B cell (primary cell): ENCODE measurements at regions not wholly inside any gene's neighbourhood (a gene's known extent, or its start where the extent isn't known, plus 50 kb on each side); places are given as distances from the start of the nearest gene placed in this dataset.

Experiments used
- ATAC-seq: fragments of 200-7000 bp; cut with Tn5 transposase; one replicate; pipeline ENCODE4 v1.10.0; 2021; ENCODE audit warnings: low read depth, mild to moderate bottlenecking, moderate number of reproducible peaks, moderate library complexity
- CTCF ChIA-PET: fragments of 350-600 bp; sonication (Branson Sonifier 250); formaldehyde crosslinking; loops from one replicate; lab custom pipeline; 2021; ENCODE audit warnings: antibody characterized with exemption, inconsistent platforms; lab: Charles Lee
- POLR2A ChIA-PET: fragments of 350-600 bp; sonication (Branson Sonifier 250); formaldehyde crosslinking; loops from one replicate; lab custom pipeline; 2021; ENCODE audit warnings: antibody characterized with exemption; lab: Charles Lee
- DNase-seq: peaks from one replicate; pipeline ENCODE4 v3.0.0; 2013
- H2AFZ ChIP-seq: 2 replicates; pipeline ENCODE4 v1.6.1; 2012; ENCODE audit warnings: mild to moderate bottlenecking, low read depth, low read length; ENCODE audit not compliant: insufficient read depth, poor library complexity, severe bottlenecking
- H3K27ac ChIP-seq, 2 donors: 1 replicate in 1 of 2; 2 replicates in 1 of 2; pipeline ENCODE4 v1.5.1; 2012 to 2013; ENCODE audit warnings: low read length in 2 of 2, mild to moderate bottlenecking in 2 of 2, moderate library complexity in 1 of 2
- H3K27me3 ChIP-seq, 4 experiments: fragments of 200-600 bp in 1 of 4; sonication (generic) in 1 of 4; replicated peaks in 1 of 4; 1 replicate in 2 of 4; 2 replicates in 2 of 4; pipeline versions ENCODE4 v1.6.1 to v1.7.0; 2013 to 2016; ENCODE audit warnings: low read length in 3 of 4, mild to moderate bottlenecking in 2 of 4, mixed read lengths in 1 of 4, moderate library complexity in 1 of 4; ENCODE audit not compliant: insufficient read depth in 4 of 4, control insufficient read depth in 3 of 4; ENCODE audit errors: control extremely low read depth in 1 of 4
- H3K36me3 ChIP-seq, 2 experiments: replicated peaks in 1 of 2; 1 replicate in 1 of 2; 2 replicates in 1 of 2; pipeline versions ENCODE4 v1.6.1 to v1.7.1; 2013; ENCODE audit warnings: low read length in 1 of 2; ENCODE audit not compliant: insufficient read depth in 2 of 2, control insufficient read depth in 1 of 2; ENCODE audit errors: control extremely low read depth in 1 of 2, extremely low read depth in 1 of 2
- H3K4me1 ChIP-seq, 2 donors: fragments of 200-600 bp in 1 of 2; sonication (generic) in 1 of 2; 1 replicate in 1 of 2; 2 replicates in 1 of 2; pipeline versions ENCODE4 v1.5.1 to v1.6.1; 2013 to 2017; ENCODE audit warnings: low read length in 2 of 2; ENCODE audit not compliant: control insufficient read depth in 2 of 2, insufficient read depth in 2 of 2
- H3K4me2 ChIP-seq: replicated peaks from 2 replicates; pipeline ENCODE3; 2012; ENCODE audit warnings: mild to moderate bottlenecking, low read depth, low read length; ENCODE audit not compliant: poor library complexity, severe bottlenecking
- H3K4me3 ChIP-seq, 5 experiments: fragments of 200-600 bp in 1 of 5; sonication (generic) in 1 of 5; 1 replicate in 3 of 5; 2 replicates in 2 of 5; pipeline versions ENCODE4 v1.5.1 to v1.7.0; 2011 to 2016; ENCODE audit warnings: low read length in 4 of 5, mild to moderate bottlenecking in 4 of 5, low read depth in 2 of 5, control low read depth in 1 of 5, moderate library complexity in 1 of 5; ENCODE audit not compliant: insufficient read depth in 1 of 5; ENCODE audit errors: control extremely low read depth in 1 of 5, extremely low read depth in 1 of 5
- H3K79me2 ChIP-seq: fragments of 200-600 bp; sonication (generic); one replicate; pipeline ENCODE4 v1.6.0; 2016; ENCODE audit warnings: low read length; ENCODE audit not compliant: control insufficient read depth, insufficient read depth
- H3K9ac ChIP-seq: fragments of 200-600 bp; sonication (generic); 2 replicates; pipeline ENCODE4 v1.6.1; 2017; ENCODE audit warnings: mild to moderate bottlenecking, low read length, moderate library complexity
- H3K9me3 ChIP-seq, 3 donors: one replicate each; pipeline versions ENCODE4 v1.6.1 to v1.7.1; 2013; ENCODE audit warnings: low read length in 2 of 3; ENCODE audit not compliant: control insufficient read depth in 2 of 3, insufficient read depth in 1 of 3; ENCODE audit errors: control extremely low read depth in 1 of 3
- H4K20me1 ChIP-seq: 2 replicates; pipeline ENCODE4 v1.6.0; 2012; ENCODE audit warnings: mild to moderate bottlenecking, low read length; ENCODE audit not compliant: insufficient read depth, control insufficient read depth, poor library complexity, severe bottlenecking
- H3K27ac Mint-ChIP-seq: one replicate; pipeline ENCODE4 v1.8.0; 2021; ENCODE audit warnings: mixed read lengths
- H3K27me3 Mint-ChIP-seq: one replicate; pipeline ENCODE4 v1.8.0; 2021; ENCODE audit warnings: mixed read lengths
- H3K4me1 Mint-ChIP-seq: one replicate; pipeline ENCODE4 v1.8.0; 2021; ENCODE audit warnings: mixed read lengths
- H3K4me3 Mint-ChIP-seq: one replicate; pipeline ENCODE4 v1.8.0; 2021; ENCODE audit warnings: mixed read lengths
- H3K9me3 Mint-ChIP-seq: one replicate; pipeline ENCODE4 v1.8.0; 2022; ENCODE audit warnings: mixed read lengths; ENCODE audit not compliant: insufficient read depth
- EZH2 ChIP-seq: IDR thresholded peaks from 2 replicates; pipeline ENCODE4 v1.6.1; 2012; ENCODE audit warnings: borderline replicate concordance, low read depth, mild to moderate bottlenecking, moderate library complexity, low read length; ENCODE audit not compliant: insufficient read depth, poor library complexity, severe bottlenecking
- WGBS: methylation state at CpG from one replicate; pipeline ENCODE4 v1.1.5; 2013; ENCODE audit warnings: missing lambda C conversion rate; ENCODE audit not compliant: insufficient coverage; 5-methylcytosine and 5-hydroxymethylcytosine counted together
- intact Hi-C: fragments of 100-400 bp; cut with micrococcal nuclease; formaldehyde crosslinking; loops from one replicate; pipeline ENCODE4 v1.10.0; 2022
- TF ChIP-seq, protein P1 (sequence below): fragments of 200-600 bp; IDR thresholded peaks from one replicate; pipeline ENCODE4 v1.8.0; 2022; ENCODE audit warnings: antibody characterized with exemption, mild to moderate bottlenecking

DNA sequence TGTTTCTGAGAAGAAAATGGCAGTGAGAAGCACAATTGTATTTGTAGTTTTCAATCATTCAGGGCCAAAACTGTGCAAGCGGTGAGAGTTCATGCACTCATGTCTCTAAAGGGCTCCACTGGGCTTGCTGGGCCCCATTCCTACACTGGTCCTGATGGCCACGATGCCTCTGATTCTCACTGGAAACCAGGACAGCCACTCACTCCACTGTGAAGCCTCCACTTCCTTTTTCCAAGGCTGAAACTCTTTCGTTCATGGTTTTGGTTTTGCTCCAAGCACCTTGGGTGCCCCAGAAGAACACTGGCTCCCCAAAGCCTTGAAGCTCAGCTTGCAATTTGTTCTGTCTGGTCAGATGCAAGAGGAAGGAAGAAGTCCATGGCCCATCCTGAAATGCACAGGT is 390.0 kb upstream of the MKI67 start:
- Histone ChIP-seq H3K27me3 (no peaks in the 10 kb centered on the region), H3K9me3 (peaks cover 0 to 12% (median 0%) of the 10 kb centered on the region in 3 donors), H3K9ac (no peak overlapping the region), H4K20me1 (no peaks in the 10 kb centered on the region), H3K4me2 (no peak overlapping the region), H3K4me3 (no peak overlapping the region), H2AFZ (no peak overlapping the region), H3K79me2 (no peaks in the 10 kb centered on the region), H3K36me3 (no peaks in the 10 kb centered on the region), H3K27ac (no peak overlapping the region), H3K4me1 (no peaks in the 10 kb centered on the region)
- ChIA-PET CTCF (no interaction called here), POLR2A (no interaction called here)
- H3K4me3 Mint-ChIP-seq = no peak overlapping the region
- DNase-seq (no peak), ATAC-seq (no peak)
- no peaks in the 10 kb centered on the region for H3K27me3 Mint-ChIP-seq
- 95% methylated on average over 2 of the region's 3 CpGs for WGBS
- H3K9me3 Mint-ChIP-seq = no peaks in the 10 kb centered on the region
- no peaks in the 10 kb centered on the region for H3K4me1 Mint-ChIP-seq
- no peak overlapping the region for H3K27ac Mint-ChIP-seq
- TF ChIP-seq, protein P1, sequence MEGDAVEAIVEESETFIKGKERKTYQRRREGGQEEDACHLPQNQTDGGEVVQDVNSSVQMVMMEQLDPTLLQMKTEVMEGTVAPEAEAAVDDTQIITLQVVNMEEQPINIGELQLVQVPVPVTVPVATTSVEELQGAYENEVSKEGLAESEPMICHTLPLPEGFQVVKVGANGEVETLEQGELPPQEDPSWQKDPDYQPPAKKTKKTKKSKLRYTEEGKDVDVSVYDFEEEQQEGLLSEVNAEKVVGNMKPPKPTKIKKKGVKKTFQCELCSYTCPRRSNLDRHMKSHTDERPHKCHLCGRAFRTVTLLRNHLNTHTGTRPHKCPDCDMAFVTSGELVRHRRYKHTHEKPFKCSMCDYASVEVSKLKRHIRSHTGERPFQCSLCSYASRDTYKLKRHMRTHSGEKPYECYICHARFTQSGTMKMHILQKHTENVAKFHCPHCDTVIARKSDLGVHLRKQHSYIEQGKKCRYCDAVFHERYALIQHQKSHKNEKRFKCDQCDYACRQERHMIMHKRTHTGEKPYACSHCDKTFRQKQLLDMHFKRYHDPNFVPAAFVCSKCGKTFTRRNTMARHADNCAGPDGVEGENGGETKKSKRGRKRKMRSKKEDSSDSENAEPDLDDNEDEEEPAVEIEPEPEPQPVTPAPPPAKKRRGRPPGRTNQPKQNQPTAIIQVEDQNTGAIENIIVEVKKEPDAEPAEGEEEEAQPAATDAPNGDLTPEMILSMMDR = no peak
- TF ChIP-seq EZH2 = no peak
- intact Hi-C loops = no loop called here

DNA sequence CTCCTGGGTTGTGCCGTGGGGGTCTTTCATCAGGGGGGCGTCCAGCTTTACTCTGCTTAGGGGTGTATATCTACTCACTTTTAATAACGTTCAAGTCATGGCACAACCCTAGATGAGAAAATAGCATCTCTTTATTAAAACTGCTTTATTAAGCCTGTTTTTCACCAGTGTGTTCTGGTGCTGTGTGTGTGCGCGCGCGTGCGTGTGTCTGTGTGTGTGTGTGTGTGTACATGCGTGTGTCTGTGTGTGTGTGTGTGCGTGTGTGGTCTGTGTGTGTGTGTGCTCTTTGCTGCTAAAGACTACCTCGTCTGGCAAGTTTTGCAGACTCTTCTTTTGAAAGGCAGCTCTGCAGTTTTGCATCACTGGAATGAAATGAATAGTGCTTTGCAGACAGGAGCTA is 390.9 kb upstream of the MKI67 start:
- no peaks in the 10 kb centered on the region for H3K9me3 Mint-ChIP-seq
- Histone ChIP-seq H3K79me2 (no peaks in the 10 kb centered on the region), H3K27ac (no peak overlapping the region), H2AFZ (no peak overlapping the region), H3K27me3 (no peaks in the 10 kb centered on the region), H4K20me1 (no peaks in the 10 kb centered on the region), H3K36me3 (no peaks in the 10 kb centered on the region), H3K4me2 (no peak overlapping the region), H3K4me1 (no peaks in the 10 kb centered on the region), H3K4me3 (no peak overlapping the region), H3K9ac (no peak overlapping the region), H3K9me3 (peaks cover 0 to 10% (median 0%) of the 10 kb centered on the region in 3 donors)
- no peak overlapping the region for H3K27ac Mint-ChIP-seq
- ChIA-PET POLR2A (no interaction called here), CTCF (no interaction called here)
- no peaks in the 10 kb centered on the region for H3K4me1 Mint-ChIP-seq
- ATAC-seq = no peak
- TF ChIP-seq, protein P1 = no peak
- no peak for TF ChIP-seq EZH2
- no peak overlapping the region for H3K4me3 Mint-ChIP-seq
- DNase-seq = no peak
- 100% methylated on average over 6 of the region's 11 CpGs for WGBS
- no peaks in the 10 kb centered on the region for H3K27me3 Mint-ChIP-seq
- intact Hi-C loops = no loop called here
